ENCODE measurements at regions not wholly inside any gene's neighbourhood (a gene's known extent, or its start where the extent isn't known, plus 50 kb on each side); places are given as distances from the start of the nearest gene placed in this dataset.

DNA sequence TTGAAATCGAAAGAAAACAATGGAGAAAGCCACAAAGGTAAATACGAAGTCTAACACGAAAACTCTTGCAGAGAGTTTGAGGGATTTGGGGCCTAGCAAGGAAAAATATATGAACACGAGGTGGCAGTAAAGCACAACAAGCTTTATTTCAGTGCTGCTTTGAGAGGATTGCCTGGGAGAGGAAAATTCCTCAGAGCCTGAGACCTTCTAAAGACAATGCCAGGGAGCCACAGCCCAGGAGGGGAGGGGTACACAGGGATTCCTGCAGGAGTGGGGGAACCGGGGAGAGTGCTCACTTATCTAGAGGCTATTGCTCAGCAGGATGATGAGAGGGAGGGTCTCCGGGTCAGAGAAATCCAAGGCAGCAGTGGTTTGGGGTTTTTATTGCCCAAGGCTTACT lies 134.9 kb upstream of the ADCY2 start:
- TF ChIP-seq SUZ12 (IDR thresholded peaks at IDR 0.05; ENCODE audit: extremely low read depth, insufficient read depth, insufficient read length) = no peak
- TF ChIP-seq YY1 (IDR thresholded peaks at IDR 0.05; ENCODE audit: insufficient read depth, insufficient read length) = no peak
- TF ChIP-seq ZNF274 (IDR thresholded peaks at IDR 0.05; ENCODE audit: low read depth, low read length) = no peak
